Suprapubic skin (tissue), 4 donors: ENCODE measurements at regions not wholly inside any gene's neighbourhood (a gene's known extent, or its start where the extent isn't known, plus 50 kb on each side); places are given as distances from the start of the nearest gene placed in this dataset.

ENCODE experiments used
- CTCF ChIP-seq, 2 donors: fragments of 200-600 bp in 1 of 2; fragments of 450-650 bp in 1 of 2; sonication (generic) in 1 of 2; IDR thresholded peaks; one replicate each; pipeline ENCODE4 v1.5.1; 2016 to 2019; ENCODE audit warnings: antibody characterized with exemption in 2 of 2, mild to moderate bottlenecking in 1 of 2, moderate library complexity in 1 of 2
- POLR2A ChIP-seq, 2 donors: fragments of 450-650 bp; IDR thresholded peaks; one replicate each; pipeline ENCODE4 v1.6.1; 2017; ENCODE audit warnings: antibody characterized with exemption in 2 of 2, mild to moderate bottlenecking in 2 of 2, moderate library complexity in 2 of 2
- POLR2AphosphoS5 ChIP-seq, 3 donors: sonication (generic); formaldehyde crosslinking; IDR thresholded peaks; one replicate each; pipeline ENCODE4 v1.6.1; 2017; ENCODE audit warnings: antibody characterized with exemption in 3 of 3

- TF ChIP-seq POLR2AphosphoS5 (IDR thresholded peaks at IDR 0.05) (no peak), CTCF (IDR thresholded peaks at IDR 0.05) (no peak), POLR2A (IDR thresholded peaks at IDR 0.05) (no peak)
Measured at GRCh38 chr7:9709216-9709615, 1264.5 kb upstream of the PHF14 start.
